Astrocyte of the spinal cord (primary cell): ENCODE measurements at regions not wholly inside any gene's neighbourhood (a gene's known extent, or its start where the extent isn't known, plus 50 kb on each side); places are given as distances from the start of the nearest gene placed in this dataset.

Experiments used
- DNase-seq: peaks from one replicate; pipeline ENCODE4 v3.0.0; 2011; ENCODE audit warnings: low read depth, low spot score
- H3K4me3 ChIP-seq: 2 replicates; pipeline ENCODE4 v1.5.1; 2011; ENCODE audit warnings: low read depth, mild to moderate bottlenecking, low read length, moderate library complexity
- in situ Hi-C: cut with HindIII; loops from 2 replicates; pipeline ENCODE4 v1.10.0; 2017; ENCODE audit warnings: low sequenced_read_pairs
- TF ChIP-seq, protein P1 (sequence below): IDR thresholded peaks from 2 replicates; pipeline ENCODE4 v1.5.1; 2012; ENCODE audit warnings: low read depth, mild to moderate bottlenecking, low read length, inconsistent platforms

DNA sequence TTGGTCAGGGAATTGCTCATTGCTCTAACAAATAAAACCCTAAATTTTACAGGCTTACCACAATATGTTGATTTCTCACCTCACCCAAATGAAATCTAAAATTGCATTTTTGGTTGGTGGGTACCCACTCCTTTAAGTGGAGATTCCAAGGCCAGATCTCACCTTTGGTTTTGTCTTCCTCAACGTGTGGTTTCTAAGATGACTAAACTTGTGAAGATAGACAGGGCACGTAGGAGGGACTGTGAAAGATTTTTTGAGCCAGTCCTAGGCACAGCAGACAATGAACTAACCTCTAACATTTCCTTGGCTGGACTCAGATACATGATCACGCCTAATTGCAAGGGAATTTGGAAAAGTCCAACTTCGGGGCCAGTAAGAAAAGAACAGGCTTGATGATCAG is 1003.9 kb downstream of the FLRT2 start:
- no peak overlapping the region for H3K4me3 ChIP-seq
- DNase-seq, result no peak
- TF ChIP-seq, protein P1, sequence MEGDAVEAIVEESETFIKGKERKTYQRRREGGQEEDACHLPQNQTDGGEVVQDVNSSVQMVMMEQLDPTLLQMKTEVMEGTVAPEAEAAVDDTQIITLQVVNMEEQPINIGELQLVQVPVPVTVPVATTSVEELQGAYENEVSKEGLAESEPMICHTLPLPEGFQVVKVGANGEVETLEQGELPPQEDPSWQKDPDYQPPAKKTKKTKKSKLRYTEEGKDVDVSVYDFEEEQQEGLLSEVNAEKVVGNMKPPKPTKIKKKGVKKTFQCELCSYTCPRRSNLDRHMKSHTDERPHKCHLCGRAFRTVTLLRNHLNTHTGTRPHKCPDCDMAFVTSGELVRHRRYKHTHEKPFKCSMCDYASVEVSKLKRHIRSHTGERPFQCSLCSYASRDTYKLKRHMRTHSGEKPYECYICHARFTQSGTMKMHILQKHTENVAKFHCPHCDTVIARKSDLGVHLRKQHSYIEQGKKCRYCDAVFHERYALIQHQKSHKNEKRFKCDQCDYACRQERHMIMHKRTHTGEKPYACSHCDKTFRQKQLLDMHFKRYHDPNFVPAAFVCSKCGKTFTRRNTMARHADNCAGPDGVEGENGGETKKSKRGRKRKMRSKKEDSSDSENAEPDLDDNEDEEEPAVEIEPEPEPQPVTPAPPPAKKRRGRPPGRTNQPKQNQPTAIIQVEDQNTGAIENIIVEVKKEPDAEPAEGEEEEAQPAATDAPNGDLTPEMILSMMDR, result no peak
- in situ Hi-C loops, result no loop called here

DNA sequence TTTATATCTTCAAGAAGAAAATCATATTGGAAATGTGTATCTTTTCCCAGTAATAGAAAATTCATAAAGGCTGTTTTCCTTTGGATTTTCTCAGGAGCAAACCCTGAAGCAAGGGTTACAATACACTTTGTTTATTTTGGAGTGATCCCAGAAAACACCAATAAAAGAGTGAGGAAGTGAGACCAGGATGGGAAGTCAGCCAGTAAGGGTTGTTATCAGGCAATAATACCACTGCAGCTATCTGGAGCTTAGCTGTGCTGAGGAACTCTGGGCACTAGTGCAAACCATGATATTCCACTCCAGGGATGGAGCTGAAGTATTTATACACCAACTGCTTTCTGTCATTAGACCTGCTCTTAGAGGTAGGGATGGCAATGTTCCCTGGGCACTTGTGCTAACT is 1002.3 kb downstream of the FLRT2 start:
- peak; percentile 46 for DNase-seq
- H3K4me3 ChIP-seq, result no peak overlapping the region
- in situ Hi-C loops, result no loop called here
- TF ChIP-seq, protein P1, result no peak

DNA sequence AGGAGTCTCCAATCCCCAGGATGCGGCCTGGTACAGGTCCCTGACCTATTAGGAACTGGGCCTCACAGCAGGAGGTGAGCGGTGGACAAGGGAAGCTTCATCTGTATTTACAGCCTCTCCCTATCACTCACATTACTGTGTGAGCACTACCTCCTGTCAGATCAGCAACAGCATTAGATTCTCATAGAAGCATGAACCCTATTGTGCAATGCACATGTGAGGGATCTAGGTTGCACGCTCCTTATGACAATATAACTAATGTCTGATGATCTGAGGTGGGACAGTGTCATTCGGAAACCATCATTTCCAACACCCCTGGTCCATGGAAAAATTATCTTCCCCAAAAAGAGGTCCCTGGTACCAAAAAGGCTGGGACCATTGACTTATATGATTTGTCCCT is 1000.5 kb downstream of the FLRT2 start:
- in situ Hi-C loops, result no loop called here

DNA sequence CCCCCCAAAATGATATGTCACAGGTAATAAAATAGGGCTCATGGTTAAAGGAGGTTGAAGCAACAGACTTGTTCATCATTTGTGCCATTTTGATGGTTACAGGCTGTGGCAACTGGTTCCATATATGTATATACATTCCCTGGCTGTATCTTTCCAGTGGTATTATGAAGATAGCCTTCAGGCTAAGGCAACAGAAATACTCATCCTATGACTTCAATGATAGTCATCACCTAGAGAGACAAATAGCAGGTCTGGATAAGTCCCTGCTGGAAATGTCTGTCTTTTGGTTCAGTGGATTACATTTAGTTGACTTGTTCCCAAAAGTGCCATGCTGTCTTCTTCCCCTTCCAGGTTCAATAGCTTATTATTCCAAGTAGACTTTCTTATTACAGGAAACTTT is 997.4 kb downstream of the FLRT2 start:
- no peak overlapping the region for H3K4me3 ChIP-seq
- TF ChIP-seq, protein P1, result no peak
- no peak for DNase-seq
- in situ Hi-C loops, result no loop called here

More for the DNA sequence above, 1000.5 kb downstream of the FLRT2 start:
- TF ChIP-seq, protein P1, result no peak
- H3K4me3 ChIP-seq, result no peak overlapping the region
- no peak for DNase-seq

DNA sequence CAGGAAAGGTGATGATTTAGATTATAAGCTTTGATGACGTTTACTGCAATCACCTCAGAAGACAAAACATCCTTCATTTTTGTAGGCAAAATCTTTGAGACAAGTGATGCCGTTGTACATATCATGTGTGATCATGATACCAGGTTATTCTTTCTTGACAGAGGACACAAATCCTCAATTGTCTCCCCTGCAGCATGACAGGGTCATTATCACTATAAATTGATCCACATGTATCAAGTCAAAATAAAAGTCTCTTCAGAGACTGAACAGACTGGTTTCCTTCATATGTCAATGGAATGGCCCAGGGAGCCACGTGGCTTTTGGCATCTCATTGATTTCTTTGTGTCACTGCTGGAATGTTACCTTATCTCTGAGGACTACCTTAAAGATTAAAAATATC is 995.7 kb downstream of the FLRT2 start:
- in situ Hi-C loops, result no loop called here
- no peak for DNase-seq
- TF ChIP-seq, protein P1, result no peak
- H3K4me3 ChIP-seq, result no peak overlapping the region

DNA sequence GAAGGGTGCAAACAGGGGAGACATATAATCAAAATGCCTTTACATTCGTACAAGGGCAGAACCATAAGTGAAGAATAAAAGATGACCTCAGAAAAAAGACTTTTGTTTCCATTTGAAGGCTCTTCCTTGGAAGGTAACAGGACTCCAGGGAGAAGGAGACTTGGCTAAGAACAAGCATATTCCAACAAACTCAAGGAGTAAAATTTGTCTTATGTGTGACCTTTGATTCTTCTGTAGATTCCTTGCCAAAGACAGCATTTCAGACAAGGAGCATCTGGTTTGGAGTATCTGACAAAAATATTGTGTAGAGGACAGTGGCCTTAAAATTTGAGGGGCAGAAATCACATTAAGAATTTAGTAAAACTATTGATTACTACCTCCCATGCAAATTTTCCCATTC is 991.9 kb downstream of the FLRT2 start:
- in situ Hi-C loops, result no loop called here
- TF ChIP-seq, protein P1, result no peak
- no peak for DNase-seq
- no peak overlapping the region for H3K4me3 ChIP-seq

DNA sequence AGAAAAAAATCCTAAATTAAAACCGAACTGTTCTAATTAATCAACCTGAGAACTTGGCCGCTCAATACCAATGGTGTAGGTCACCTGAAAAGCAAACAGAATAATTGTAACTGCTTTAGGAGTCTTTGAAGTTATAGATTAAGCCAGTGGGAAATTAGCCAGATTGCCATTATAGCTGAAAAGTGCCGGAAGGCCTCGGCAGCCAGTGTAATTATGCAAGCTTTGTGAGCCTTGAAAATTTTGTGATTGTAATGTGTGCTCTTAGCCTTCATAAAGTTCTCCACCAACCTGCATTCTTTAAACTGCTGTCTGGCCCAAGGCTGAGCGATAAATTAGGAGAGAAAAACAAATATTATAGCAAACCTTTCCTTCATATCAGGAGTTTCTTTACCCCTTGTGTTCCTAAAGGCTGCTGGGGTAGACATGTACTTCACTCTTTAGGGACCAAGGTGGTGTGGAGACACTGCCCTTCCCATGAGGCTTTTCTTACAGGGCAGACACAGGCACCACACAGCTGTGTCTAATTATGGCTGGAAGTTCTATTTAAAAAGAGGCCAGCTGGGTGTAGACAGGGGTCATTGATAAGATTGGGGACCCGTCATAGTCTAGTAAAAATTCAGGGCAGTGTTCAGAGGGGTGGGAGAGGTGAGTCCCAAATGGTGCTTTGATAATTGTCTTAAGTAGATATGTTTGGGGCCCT is 991.2 kb downstream of the FLRT2 start:
- no peak for DNase-seq
- in situ Hi-C loops, result no loop called here
- TF ChIP-seq, protein P1, result no peak
- H3K4me3 ChIP-seq, result no peak overlapping the region
